GM23338 (cell line): ENCODE measurements at regions not wholly inside any gene's neighbourhood (a gene's known extent, or its start where the extent isn't known, plus 50 kb on each side); places are given as distances from the start of the nearest gene placed in this dataset.

Experiments
- JUNB ChIP-seq: IDR thresholded peaks from one replicate; pipeline ENCODE4 v1.6.1; 2016; ENCODE audit warnings: antibody characterized with exemption; ENCODE audit not compliant: unreplicated experiment
- POLR2AphosphoS5 ChIP-seq: IDR thresholded peaks from 2 replicates; pipeline ENCODE4 v1.6.1; 2016; ENCODE audit warnings: antibody characterized with exemption, low read depth
- ZNF331 ChIP-seq: fragments of 250-450 bp; sonication (Bioruptor Pico); IDR thresholded peaks from 2 replicates; pipeline ENCODE4 v1.5.0; 2020; ENCODE audit warnings: low read depth, mild to moderate bottlenecking, moderate library complexity
- ZNF462 ChIP-seq: fragments of 250-450 bp; sonication (Bioruptor Pico); IDR thresholded peaks from 2 replicates; pipeline ENCODE4 v1.5.0; 2020; ENCODE audit warnings: mild to moderate bottlenecking, moderate library complexity
- TF ChIP-seq, protein P1 (sequence below), 2 experiments: fragments of 200-600 bp in 1 of 2; sonication (generic) in 1 of 2; conservative IDR thresholded peaks; 2 replicates each; pipeline versions ENCODE4 v1.5.1 to v1.6.1; 2016 to 2017; ENCODE audit warnings: antibody characterized with exemption in 2 of 2, low read depth in 2 of 2, mild to moderate bottlenecking in 2 of 2, moderate library complexity in 1 of 2
- TF ChIP-seq, protein P2 (sequence below): IDR thresholded peaks from one replicate; pipeline ENCODE4 v1.6.1; 2018; ENCODE audit warnings: antibody characterized with exemption; ENCODE audit not compliant: unreplicated experiment

- TF ChIP-seq, protein P1, sequence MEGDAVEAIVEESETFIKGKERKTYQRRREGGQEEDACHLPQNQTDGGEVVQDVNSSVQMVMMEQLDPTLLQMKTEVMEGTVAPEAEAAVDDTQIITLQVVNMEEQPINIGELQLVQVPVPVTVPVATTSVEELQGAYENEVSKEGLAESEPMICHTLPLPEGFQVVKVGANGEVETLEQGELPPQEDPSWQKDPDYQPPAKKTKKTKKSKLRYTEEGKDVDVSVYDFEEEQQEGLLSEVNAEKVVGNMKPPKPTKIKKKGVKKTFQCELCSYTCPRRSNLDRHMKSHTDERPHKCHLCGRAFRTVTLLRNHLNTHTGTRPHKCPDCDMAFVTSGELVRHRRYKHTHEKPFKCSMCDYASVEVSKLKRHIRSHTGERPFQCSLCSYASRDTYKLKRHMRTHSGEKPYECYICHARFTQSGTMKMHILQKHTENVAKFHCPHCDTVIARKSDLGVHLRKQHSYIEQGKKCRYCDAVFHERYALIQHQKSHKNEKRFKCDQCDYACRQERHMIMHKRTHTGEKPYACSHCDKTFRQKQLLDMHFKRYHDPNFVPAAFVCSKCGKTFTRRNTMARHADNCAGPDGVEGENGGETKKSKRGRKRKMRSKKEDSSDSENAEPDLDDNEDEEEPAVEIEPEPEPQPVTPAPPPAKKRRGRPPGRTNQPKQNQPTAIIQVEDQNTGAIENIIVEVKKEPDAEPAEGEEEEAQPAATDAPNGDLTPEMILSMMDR (conservative IDR thresholded peaks at IDR 0.05; ENCODE audit: low read depth in 2 of 2), result no peak
- TF ChIP-seq ZNF331 (no peak), JUNB (no peak), POLR2AphosphoS5 (no peak), ZNF462 (no peak)
- TF ChIP-seq, protein P2, sequence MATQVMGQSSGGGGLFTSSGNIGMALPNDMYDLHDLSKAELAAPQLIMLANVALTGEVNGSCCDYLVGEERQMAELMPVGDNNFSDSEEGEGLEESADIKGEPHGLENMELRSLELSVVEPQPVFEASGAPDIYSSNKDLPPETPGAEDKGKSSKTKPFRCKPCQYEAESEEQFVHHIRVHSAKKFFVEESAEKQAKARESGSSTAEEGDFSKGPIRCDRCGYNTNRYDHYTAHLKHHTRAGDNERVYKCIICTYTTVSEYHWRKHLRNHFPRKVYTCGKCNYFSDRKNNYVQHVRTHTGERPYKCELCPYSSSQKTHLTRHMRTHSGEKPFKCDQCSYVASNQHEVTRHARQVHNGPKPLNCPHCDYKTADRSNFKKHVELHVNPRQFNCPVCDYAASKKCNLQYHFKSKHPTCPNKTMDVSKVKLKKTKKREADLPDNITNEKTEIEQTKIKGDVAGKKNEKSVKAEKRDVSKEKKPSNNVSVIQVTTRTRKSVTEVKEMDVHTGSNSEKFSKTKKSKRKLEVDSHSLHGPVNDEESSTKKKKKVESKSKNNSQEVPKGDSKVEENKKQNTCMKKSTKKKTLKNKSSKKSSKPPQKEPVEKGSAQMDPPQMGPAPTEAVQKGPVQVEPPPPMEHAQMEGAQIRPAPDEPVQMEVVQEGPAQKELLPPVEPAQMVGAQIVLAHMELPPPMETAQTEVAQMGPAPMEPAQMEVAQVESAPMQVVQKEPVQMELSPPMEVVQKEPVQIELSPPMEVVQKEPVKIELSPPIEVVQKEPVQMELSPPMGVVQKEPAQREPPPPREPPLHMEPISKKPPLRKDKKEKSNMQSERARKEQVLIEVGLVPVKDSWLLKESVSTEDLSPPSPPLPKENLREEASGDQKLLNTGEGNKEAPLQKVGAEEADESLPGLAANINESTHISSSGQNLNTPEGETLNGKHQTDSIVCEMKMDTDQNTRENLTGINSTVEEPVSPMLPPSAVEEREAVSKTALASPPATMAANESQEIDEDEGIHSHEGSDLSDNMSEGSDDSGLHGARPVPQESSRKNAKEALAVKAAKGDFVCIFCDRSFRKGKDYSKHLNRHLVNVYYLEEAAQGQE, result no peak
Observed at GRCh38 chr6:44044154-44044539, 83.1 kb downstream of the MRPL14 start.
